ENCODE measurements at regions not wholly inside any gene's neighbourhood (a gene's known extent, or its start where the extent isn't known, plus 50 kb on each side); places are given as distances from the start of the nearest gene placed in this dataset.
"Not testable (repeated sequence)": the region's sequence is repeated elsewhere in the genome, so short reads cannot be mapped to it uniquely, and the experiment has no call there.

- DNase-seq (ENCODE audit: low read depth) = no peak
Measured at GRCh38 chr12:131314524-131315090, 360.9 kb downstream of the ADGRD1 start.

GRCh38 chr12:131315601-131316000, 361.9 kb downstream of the ADGRD1 start:
- DNase-seq (ENCODE audit: low read depth) = no peak

- no peak for DNase-seq (ENCODE audit: low read depth)
Measured at GRCh38 chr12:131316388-131316787, 362.7 kb downstream of the ADGRD1 start.

- DNase-seq (ENCODE audit: low read depth) = no peak
Measured at GRCh38 chr12:131318045-131318685, 364.5 kb downstream of the ADGRD1 start.

- no peak for DNase-seq (ENCODE audit: low read depth)
Measured at GRCh38 chr12:131321988-131322387, 368.3 kb downstream of the ADGRD1 start.

- not testable (repeated sequence) for DNase-seq (ENCODE audit: low read depth)
Measured at GRCh38 chr12:131322460-131322859, 368.8 kb downstream of the ADGRD1 start.

DNA sequence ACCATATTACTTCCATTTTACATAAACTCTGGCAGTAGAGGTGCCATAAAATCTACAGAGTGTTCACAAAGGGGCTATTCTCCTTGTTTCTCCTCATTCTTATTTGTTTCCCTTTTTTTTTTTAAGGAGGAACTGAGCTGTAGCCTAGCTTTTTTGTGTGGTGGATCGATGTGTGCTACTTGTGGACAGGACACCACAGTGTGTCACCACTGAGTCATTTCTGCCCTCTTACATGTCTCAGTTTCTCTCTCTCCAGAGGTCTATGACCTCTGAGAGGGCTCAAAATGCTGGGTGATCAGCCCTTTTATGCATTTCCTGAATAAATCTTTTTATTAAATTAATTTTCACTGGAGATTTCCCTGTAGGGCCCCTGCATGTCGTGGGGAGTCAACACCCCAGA, 370.2 kb downstream of the ADGRD1 start:
- no peak for DNase-seq (ENCODE audit: low read depth)

DNA sequence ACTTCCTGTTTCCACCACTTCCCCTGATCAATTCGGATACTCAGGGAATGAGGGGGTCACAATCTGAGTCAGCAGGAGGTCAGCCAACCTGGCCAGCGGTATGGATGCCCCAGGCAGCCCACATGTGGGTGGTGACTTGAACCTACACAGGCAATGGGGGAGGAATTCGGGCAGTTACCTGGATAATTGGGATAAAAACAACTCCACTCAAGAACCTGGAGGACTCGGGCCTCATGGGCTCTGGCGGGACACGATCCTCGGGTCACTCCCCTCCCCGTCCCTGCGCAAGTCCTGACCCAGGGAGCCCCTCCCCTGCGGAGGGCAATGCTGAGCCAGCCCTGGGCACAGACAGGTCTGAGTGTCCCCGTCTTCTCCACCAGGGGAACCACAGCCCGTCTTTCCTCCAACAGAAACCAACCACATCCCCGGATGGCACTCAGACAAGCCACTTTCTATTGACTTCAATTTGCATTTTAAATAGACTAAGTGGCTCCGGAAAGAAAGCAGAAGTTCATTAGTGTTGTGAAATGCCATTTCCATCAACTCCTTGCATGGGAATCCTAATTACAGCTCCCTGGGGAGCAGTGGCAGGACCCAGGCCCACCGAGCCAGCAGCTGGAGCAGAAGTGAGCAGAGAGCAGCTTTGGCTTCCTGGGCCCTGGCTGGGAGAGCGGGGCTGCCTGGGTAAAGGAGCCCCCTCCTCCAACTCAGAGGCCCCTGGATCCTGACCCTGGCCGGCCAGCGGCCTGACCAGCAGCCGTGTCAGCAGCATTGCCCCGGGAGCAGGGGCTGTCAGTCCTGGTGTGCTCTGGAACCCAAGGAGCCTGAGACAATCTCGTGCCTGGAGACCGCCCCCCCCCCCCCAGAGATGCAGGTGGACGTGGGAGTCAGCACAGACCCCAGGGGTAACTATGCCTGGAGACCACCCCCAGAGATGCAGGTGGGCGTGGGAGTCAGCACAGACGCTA, 374.1 kb downstream of the ADGRD1 start:
- DNase-seq (ENCODE audit: low read depth) = no peak

GRCh38 chr12:131328861-131329845, 375.4 kb downstream of the ADGRD1 start:
- DNase-seq (ENCODE audit: low read depth) = not testable (repeated sequence)

- DNase-seq (ENCODE audit: low read depth) = no peak
Measured at GRCh38 chr12:131330106-131330815, 376.6 kb downstream of the ADGRD1 start.

DNA sequence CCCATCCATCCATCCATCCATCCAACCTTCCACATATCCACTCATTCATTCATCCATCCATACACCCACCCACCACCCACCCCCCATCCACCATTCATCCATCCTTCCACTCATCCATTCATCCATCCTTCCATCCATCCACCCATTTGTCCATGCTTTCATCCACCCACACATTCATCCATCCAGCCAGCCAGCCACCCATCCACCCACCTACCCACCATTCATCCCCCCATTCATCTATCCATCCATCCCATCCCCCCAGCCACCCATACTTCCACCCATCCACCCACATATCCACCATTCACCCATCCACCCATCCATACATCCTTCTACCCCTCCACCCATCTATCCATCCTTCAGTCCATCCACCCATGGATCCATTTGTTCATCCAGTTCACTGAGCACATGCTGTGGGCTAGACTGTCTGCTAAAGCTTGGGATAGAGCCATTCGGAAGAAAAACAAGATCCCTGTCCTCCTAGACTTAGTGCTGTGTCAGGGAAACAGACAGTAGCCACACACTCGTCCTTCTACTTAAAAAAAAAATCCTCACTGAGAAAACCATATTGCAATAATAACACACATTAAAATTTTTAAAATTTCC, 377.5 kb downstream of the ADGRD1 start:
- no peak for DNase-seq (ENCODE audit: low read depth)

DNA sequence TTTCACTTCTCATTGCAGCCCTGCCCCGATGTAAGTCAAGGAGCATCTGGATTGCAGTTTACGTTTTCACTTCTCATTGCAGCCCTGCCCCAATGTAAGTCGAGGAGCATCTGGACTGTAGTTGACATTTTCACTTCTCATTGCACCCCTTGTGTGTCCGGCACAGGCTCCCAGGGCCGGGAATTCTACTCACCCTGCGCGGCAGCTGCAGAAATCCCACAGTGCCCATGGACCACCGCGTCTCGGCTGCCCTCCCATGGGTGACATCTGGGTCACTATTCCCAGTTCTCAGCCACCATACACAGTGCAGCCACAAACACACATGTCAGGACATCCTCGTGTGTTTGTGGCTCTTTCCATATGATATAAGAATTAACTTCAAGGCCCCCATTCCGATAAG, 378.5 kb downstream of the ADGRD1 start:
- no peak for DNase-seq (ENCODE audit: low read depth)

- no peak for DNase-seq (ENCODE audit: low read depth)
Measured at GRCh38 chr12:131333136-131333535, 377.8 kb upstream of the SFSWAP start.

- no peak for DNase-seq (ENCODE audit: low read depth)
Measured at GRCh38 chr12:131333621-131334440, 377.1 kb upstream of the SFSWAP start.

GRCh38 chr12:131334835-131335234, 376.1 kb upstream of the SFSWAP start:
- DNase-seq (ENCODE audit: low read depth) = no peak

DNA sequence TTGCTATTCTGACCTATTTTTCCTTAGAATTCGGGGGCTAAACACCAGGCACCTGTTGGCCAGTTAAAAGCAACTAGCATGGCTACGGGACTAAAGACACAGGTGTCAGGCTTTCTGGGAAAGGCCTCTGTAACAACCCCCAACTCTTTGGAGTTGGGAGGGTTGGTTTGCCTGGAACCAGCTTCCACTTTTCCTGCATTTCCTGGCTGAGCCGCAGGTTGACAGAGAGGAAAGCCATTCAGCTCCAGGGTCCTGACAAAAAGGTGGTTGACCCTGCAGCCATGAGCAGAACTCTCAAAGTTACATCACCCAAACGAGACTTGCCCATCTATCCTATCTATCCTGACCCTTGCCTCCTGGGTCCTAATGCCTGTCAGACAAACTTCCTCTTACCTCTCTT, 375.4 kb upstream of the SFSWAP start:
- no peak for DNase-seq (ENCODE audit: low read depth)

DNA sequence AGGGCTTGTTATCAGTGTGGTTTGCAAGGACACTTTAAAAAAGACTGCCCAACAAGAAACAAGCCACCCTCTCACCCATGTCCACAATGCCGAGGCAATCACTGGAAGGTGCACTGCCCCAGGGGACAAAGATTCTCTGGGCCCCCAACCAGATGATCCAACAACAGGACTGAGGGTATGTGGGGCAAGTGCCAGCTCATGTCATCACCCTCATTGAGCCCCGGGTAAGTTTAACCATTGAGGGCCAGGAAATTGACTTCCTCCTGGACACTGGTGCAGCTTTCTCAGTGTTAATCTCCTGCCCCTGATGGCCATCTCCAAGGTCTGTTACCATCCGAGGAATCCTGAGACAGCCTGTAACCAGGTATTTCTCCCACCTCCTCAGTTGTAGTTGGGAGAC, 373.0 kb upstream of the SFSWAP start:
- not testable (repeated sequence) for DNase-seq (ENCODE audit: low read depth)

GRCh38 chr12:131340616-131341210, 370.2 kb upstream of the SFSWAP start:
- no peak for DNase-seq (ENCODE audit: low read depth)

GRCh38 chr12:131341608-131342007, 369.3 kb upstream of the SFSWAP start:
- DNase-seq (ENCODE audit: low read depth) = not testable (repeated sequence)
